GM23338 (cell line): ENCODE measurements at regions not wholly inside any gene's neighbourhood (a gene's known extent, or its start where the extent isn't known, plus 50 kb on each side); places are given as distances from the start of the nearest gene placed in this dataset.

Source experiments
- ATAC-seq: fragments of 200-7000 bp; cut with Tn5 transposase; 3 replicates; pipeline ENCODE4 v1.9.1; 2020
- DNase-seq: peaks from one replicate; pipeline ENCODE4 v3.0.0-alpha.2; 2015; ENCODE audit warnings: low spot score
- H2AFZ ChIP-seq: fragments of 200-600 bp; sonication (generic); 2 replicates; pipeline ENCODE4 v1.8.0; 2016; ENCODE audit warnings: antibody characterized with exemption, mild to moderate bottlenecking, moderate library complexity
- H3F3A ChIP-seq: fragments of 200-600 bp; sonication (generic); replicated peaks from 2 replicates; pipeline ENCODE4 v1.8.0; 2017; ENCODE audit warnings: antibody characterized with exemption, mixed run types, low read depth
- H3K27ac ChIP-seq: fragments of 200-600 bp; sonication (generic); 2 replicates; pipeline ENCODE4 v1.6.1; 2016; ENCODE audit warnings: low read depth
- H3K27me3 ChIP-seq: fragments of 200-600 bp; sonication (generic); 2 replicates; pipeline ENCODE4 v1.8.0; 2016; ENCODE audit warnings: mild to moderate bottlenecking, mixed run types, moderate library complexity; ENCODE audit not compliant: insufficient read depth
- H3K36me3 ChIP-seq: fragments of 200-600 bp; sonication (generic); 2 replicates; pipeline ENCODE4 v1.8.0; 2016; ENCODE audit warnings: mild to moderate bottlenecking; ENCODE audit not compliant: insufficient read depth
- H3K4me1 ChIP-seq: fragments of 200-600 bp; sonication (generic); 2 replicates; pipeline ENCODE4 v1.8.0; 2016; ENCODE audit warnings: mild to moderate bottlenecking, moderate library complexity; ENCODE audit not compliant: insufficient read depth
- H3K4me2 ChIP-seq: fragments of 200-600 bp; sonication (generic); 2 replicates; pipeline ENCODE4 v1.7.1; 2017; ENCODE audit warnings: mixed run types
- H3K4me3 ChIP-seq: fragments of 200-600 bp; sonication (generic); 2 replicates; pipeline ENCODE4 v1.6.1; 2016; ENCODE audit warnings: mixed run types
- H3K79me2 ChIP-seq: fragments of 200-600 bp; sonication (generic); replicated peaks from 2 replicates; pipeline ENCODE4 v1.8.0; 2017; ENCODE audit warnings: mild to moderate bottlenecking; ENCODE audit not compliant: insufficient read depth
- H3K9me2 ChIP-seq: fragments of 200-600 bp; sonication (generic); 2 replicates; pipeline ENCODE4 v1.8.0; 2017; ENCODE audit not compliant: insufficient read depth
- H4K20me1 ChIP-seq: fragments of 200-600 bp; sonication (generic); replicated peaks from 2 replicates; pipeline ENCODE4 v1.8.0; 2017; ENCODE audit warnings: mild to moderate bottlenecking; ENCODE audit not compliant: insufficient read depth
- H3K27ac Mint-ChIP-seq: 2 replicates; pipeline ENCODE4 v1.8.0; 2020; ENCODE audit warnings: inconsistent platforms, mild to moderate bottlenecking, moderate library complexity, mixed read lengths
- H3K27me3 Mint-ChIP-seq: 3 replicates; pipeline ENCODE4 v1.8.0; 2022; ENCODE audit warnings: low read depth, mild to moderate bottlenecking, moderate library complexity, mixed read lengths, inconsistent platforms; ENCODE audit not compliant: insufficient read depth, poor library complexity
- H3K36me3 Mint-ChIP-seq: 3 replicates; pipeline ENCODE4 v1.8.0; 2021; ENCODE audit warnings: low read depth, mild to moderate bottlenecking, inconsistent platforms, moderate library complexity, mixed read lengths
- H3K4me1 Mint-ChIP-seq: 3 replicates; pipeline ENCODE4 v1.8.0; 2020; ENCODE audit warnings: mild to moderate bottlenecking, inconsistent platforms, mixed read lengths
- H3K4me3 Mint-ChIP-seq: 3 replicates; pipeline ENCODE4 v1.8.0; 2021; ENCODE audit warnings: moderate library complexity, mild to moderate bottlenecking, inconsistent platforms, mixed read lengths
- H3K9me3 Mint-ChIP-seq: 3 replicates; pipeline ENCODE4 v1.8.0; 2020; ENCODE audit warnings: moderate library complexity, mild to moderate bottlenecking, inconsistent platforms, mixed read lengths
- CREB1 ChIP-seq: fragments of 250-450 bp; sonication (Bioruptor Pico); IDR thresholded peaks from 2 replicates; pipeline ENCODE4 v1.5.0; 2020; ENCODE audit warnings: low read depth, mild to moderate bottlenecking, moderate library complexity
- CTCF ChIP-seq, 2 experiments: fragments of 200-600 bp in 1 of 2; sonication (generic) in 1 of 2; conservative IDR thresholded peaks; 2 replicates each; pipeline versions ENCODE4 v1.5.1 to v1.6.1; 2016 to 2017; ENCODE audit warnings: antibody characterized with exemption in 2 of 2, low read depth in 2 of 2, mild to moderate bottlenecking in 2 of 2, moderate library complexity in 1 of 2
- EZH2 ChIP-seq: fragments of 200-600 bp; sonication (generic); IDR thresholded peaks from one replicate; pipeline ENCODE4 v1.8.0; 2017; ENCODE audit warnings: antibody characterized with exemption, mild to moderate bottlenecking, low read depth; ENCODE audit not compliant: unreplicated experiment
- JUNB ChIP-seq: IDR thresholded peaks from one replicate; pipeline ENCODE4 v1.6.1; 2016; ENCODE audit warnings: antibody characterized with exemption; ENCODE audit not compliant: unreplicated experiment
- REST ChIP-seq: IDR thresholded peaks from one replicate; pipeline ENCODE4 v1.6.1; 2018; ENCODE audit warnings: antibody characterized with exemption; ENCODE audit not compliant: unreplicated experiment
- ZNF331 ChIP-seq: fragments of 250-450 bp; sonication (Bioruptor Pico); IDR thresholded peaks from 2 replicates; pipeline ENCODE4 v1.5.0; 2020; ENCODE audit warnings: low read depth, mild to moderate bottlenecking, moderate library complexity
- ZNF462 ChIP-seq: fragments of 250-450 bp; sonication (Bioruptor Pico); IDR thresholded peaks from 2 replicates; pipeline ENCODE4 v1.5.0; 2020; ENCODE audit warnings: mild to moderate bottlenecking, moderate library complexity

- Histone ChIP-seq H3K9me2 (no peaks in the 10 kb centered on the region), H3K36me3 (no peaks in the 10 kb centered on the region), H3K4me1 (no peaks in the 10 kb centered on the region), H4K20me1 (no peaks in the 10 kb centered on the region), H3F3A (no peaks in the 10 kb centered on the region), H3K79me2 (no peaks in the 10 kb centered on the region), H3K4me2 (no peak overlapping the region), H3K27ac (no peak overlapping the region), H3K4me3 (no peak overlapping the region), H3K27me3 (no peaks in the 10 kb centered on the region), H2AFZ (peak overlapping the region; percentile 70; the same call in 1 of the 2 replicates)
- H3K9me3 Mint-ChIP-seq: no peaks in the 10 kb centered on the region
- no peak for ATAC-seq
- peaks cover 3% of the 10 kb centered on the region; the same call in 1 of the 3 replicates for H3K4me1 Mint-ChIP-seq
- no peak overlapping the region for H3K4me3 Mint-ChIP-seq
- TF ChIP-seq REST: no peak
- no peak for TF ChIP-seq CREB1 (CRISPR knock-in tag)
- no peak for TF ChIP-seq ZNF462 (CRISPR knock-in tag)
- no peak for TF ChIP-seq JUNB
- no peak for TF ChIP-seq CTCF (conservative IDR thresholded peaks at IDR 0.05; ENCODE audit: low read depth in 2 of 2)
- no peak for TF ChIP-seq EZH2
- TF ChIP-seq ZNF331: no peak
- H3K27ac Mint-ChIP-seq: no peak overlapping the region
- no peaks in the 10 kb centered on the region for H3K36me3 Mint-ChIP-seq
- no peaks in the 10 kb centered on the region for H3K27me3 Mint-ChIP-seq
- DNase-seq: no peak
Observed at GRCh38 chr15:36156879-36157427, 422.5 kb upstream of the CDIN1 start.
